ENCODE measurements at regions not wholly inside any gene's neighbourhood (a gene's known extent, or its start where the extent isn't known, plus 50 kb on each side); places are given as distances from the start of the nearest gene placed in this dataset.
"Not testable (repeated sequence)": the region's sequence is repeated elsewhere in the genome, so short reads cannot be mapped to it uniquely, and the experiment has no call there.

GRCh38 chr4:170697045-170697444 lies 607.3 kb upstream of the AADAT start:
- DNase-seq (ENCODE audit: low spot score) = no peak

GRCh38 chr4:170691168-170691567 lies 601.4 kb upstream of the AADAT start:
- DNase-seq (ENCODE audit: low spot score) = no peak

- DNase-seq (ENCODE audit: low spot score) = no peak
These were observed 598.0 kb upstream of the AADAT start for GRCh38 chr4:170687751-170688150.

- not testable (repeated sequence) for DNase-seq (ENCODE audit: low spot score)
These were observed 595.9 kb upstream of the AADAT start for GRCh38 chr4:170685701-170686100.

GRCh38 chr4:170682558-170683294 lies 593.0 kb upstream of the AADAT start:
- DNase-seq (ENCODE audit: low spot score) = no peak

GRCh38 chr4:170682087-170682486 lies 592.3 kb upstream of the AADAT start:
- DNase-seq (ENCODE audit: low spot score) = not testable (repeated sequence)

- DNase-seq (ENCODE audit: low spot score) = no peak
These were observed 586.0 kb upstream of the AADAT start for GRCh38 chr4:170675568-170676262.

GRCh38 chr4:170674176-170674575 lies 584.4 kb upstream of the AADAT start:
- no peak for DNase-seq (ENCODE audit: low spot score)

- no peak for DNase-seq (ENCODE audit: low spot score)
These were observed 582.7 kb upstream of the AADAT start for GRCh38 chr4:170672381-170672965.

- DNase-seq (ENCODE audit: low spot score) = no peak
These were observed 581.4 kb upstream of the AADAT start for GRCh38 chr4:170671171-170671570.

GRCh38 chr4:170667814-170668213 lies 578.1 kb upstream of the AADAT start:
- no peak for DNase-seq (ENCODE audit: low spot score)

GRCh38 chr4:170666909-170667308 lies 577.2 kb upstream of the AADAT start:
- DNase-seq (ENCODE audit: low spot score) = no peak

- DNase-seq (ENCODE audit: low spot score) = no peak
These were observed 572.5 kb upstream of the AADAT start for GRCh38 chr4:170662250-170662649.

- DNase-seq (ENCODE audit: low spot score) = no peak
These were observed 568.0 kb upstream of the AADAT start for GRCh38 chr4:170657761-170658160.

- no peak for DNase-seq (ENCODE audit: low spot score)
These were observed 566.8 kb upstream of the AADAT start for GRCh38 chr4:170656506-170656905.

GRCh38 chr4:170652571-170652970 lies 562.8 kb upstream of the AADAT start:
- no peak for DNase-seq (ENCODE audit: low spot score)

GRCh38 chr4:170651786-170652185 lies 562.0 kb upstream of the AADAT start:
- no peak for DNase-seq (ENCODE audit: low spot score)

GRCh38 chr4:170627418-170627817 lies 537.7 kb upstream of the AADAT start:
- DNase-seq (ENCODE audit: low spot score) = no peak

GRCh38 chr4:170623899-170624298 lies 534.1 kb upstream of the AADAT start:
- no peak for DNase-seq (ENCODE audit: low spot score)

GRCh38 chr4:170610434-170610833 lies 520.7 kb upstream of the AADAT start:
- DNase-seq (ENCODE audit: low spot score) = no peak

- no peak for DNase-seq (ENCODE audit: low spot score)
These were observed 510.1 kb upstream of the AADAT start for GRCh38 chr4:170599894-170600293.

GRCh38 chr4:170591076-170591475 lies 501.3 kb upstream of the AADAT start:
- no peak for DNase-seq (ENCODE audit: low spot score)

GRCh38 chr4:170589597-170590191 lies 499.9 kb upstream of the AADAT start:
- peak; percentile 2 for DNase-seq (ENCODE audit: low spot score)
